HG03066 (cell line): ENCODE measurements at regions not wholly inside any gene's neighbourhood (a gene's known extent, or its start where the extent isn't known, plus 50 kb on each side); places are given as distances from the start of the nearest gene placed in this dataset.
"Not testable (repeated sequence)": the region's sequence is repeated elsewhere in the genome, so short reads cannot be mapped to it uniquely, and the experiment has no call there.

Source experiments
- ATAC-seq: cut with Tn5 transposase; IDR thresholded peaks from one replicate; pipeline ENCODE4 v1.9.1; 2021; ENCODE audit warnings: low read depth; ENCODE audit not compliant: unreplicated experiment

DNA sequence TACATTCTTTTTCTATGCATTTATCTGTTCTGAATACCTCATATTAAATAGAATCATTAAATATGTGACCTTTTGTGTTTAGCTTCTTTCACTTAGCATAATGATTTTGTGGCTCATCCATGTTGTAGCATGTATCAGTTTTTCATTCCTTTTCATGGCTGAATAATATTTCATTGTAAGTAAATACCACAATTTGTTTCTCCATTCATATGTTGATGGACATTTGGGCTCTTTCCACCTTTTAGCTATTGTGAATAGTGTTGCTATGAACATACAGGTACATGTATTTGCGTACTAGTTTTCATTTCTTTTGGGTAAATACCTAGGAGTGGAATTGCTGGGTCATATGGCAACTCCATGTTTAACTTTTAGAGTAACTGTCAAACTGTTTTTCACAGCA is 85.1 kb downstream of the GNL3L start:
- ATAC-seq, result no peak

DNA sequence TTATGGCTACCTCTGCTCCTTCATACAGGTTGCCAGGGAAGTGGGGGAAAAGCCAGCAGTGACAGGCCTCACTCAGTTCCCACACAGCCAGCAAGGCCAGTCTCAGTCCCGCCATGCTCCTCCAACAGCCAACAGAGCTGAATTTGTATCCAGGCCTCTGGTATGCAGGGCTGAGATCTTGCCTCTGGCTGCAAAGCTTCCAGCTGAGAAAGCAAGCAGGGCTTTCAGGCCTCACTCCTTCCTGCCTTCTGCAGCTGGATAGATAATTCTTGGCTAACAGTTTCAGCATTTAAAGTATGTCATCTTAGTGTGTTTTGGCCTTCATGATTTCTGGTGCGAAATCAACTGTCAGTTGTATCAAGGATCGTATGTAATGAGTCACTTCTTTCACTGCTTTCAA is 103.6 kb downstream of the GNL3L start:
- no peak for ATAC-seq

DNA sequence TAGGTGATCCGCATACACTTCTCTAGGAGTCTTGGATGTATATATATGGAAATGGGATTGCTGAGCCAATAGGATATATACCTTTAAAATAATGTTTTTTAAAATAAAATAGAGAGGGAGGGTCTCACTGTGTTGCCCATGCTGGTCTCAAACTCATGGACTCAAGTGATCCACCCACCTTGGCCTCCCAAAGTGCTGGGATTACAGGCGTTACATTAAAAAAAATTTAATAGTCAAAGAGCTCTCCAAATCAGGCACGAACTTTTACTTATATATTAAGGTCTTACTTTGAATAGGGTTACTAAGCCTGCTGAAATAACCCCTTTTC is 109.0 kb downstream of the GNL3L start:
- ATAC-seq, result no peak

DNA sequence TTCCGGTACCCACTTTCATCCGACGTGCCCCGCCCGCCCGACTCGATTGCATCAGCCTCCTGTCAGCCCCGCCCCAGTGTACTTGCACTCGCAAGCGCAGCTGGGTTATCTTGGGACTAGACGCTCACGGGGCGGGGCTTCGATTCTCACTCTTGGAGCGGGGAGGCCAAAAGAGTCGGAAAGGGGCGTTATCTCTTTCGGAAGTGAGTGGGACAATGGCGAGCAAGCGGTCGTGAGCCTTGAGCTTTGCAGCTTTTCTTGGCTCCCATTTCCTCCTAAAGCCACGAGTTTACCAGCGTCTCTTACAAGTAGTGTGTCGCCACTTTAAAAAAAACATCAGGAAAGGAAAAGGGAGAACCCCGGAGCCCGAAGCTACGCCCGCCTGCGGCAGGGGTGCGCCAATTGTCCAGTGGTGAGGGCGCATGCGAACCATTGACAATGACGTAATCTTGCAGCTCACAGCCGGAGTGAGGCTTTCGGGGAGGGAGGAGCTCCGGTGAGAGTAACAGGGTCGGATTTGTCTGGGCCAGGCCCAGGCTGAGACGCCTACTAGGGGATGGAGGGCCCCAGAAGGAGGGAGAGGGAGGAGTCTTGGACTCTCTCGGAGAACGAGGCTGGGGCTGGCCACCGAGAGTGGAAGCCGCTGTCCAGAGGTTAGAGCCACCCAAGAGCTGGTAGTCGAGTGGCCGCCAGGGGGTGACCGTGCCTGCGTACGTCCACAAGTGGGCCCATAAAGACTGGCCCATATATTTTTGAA is 109.5 kb downstream of the GNL3L start:
- peak; percentile 87 for ATAC-seq

DNA sequence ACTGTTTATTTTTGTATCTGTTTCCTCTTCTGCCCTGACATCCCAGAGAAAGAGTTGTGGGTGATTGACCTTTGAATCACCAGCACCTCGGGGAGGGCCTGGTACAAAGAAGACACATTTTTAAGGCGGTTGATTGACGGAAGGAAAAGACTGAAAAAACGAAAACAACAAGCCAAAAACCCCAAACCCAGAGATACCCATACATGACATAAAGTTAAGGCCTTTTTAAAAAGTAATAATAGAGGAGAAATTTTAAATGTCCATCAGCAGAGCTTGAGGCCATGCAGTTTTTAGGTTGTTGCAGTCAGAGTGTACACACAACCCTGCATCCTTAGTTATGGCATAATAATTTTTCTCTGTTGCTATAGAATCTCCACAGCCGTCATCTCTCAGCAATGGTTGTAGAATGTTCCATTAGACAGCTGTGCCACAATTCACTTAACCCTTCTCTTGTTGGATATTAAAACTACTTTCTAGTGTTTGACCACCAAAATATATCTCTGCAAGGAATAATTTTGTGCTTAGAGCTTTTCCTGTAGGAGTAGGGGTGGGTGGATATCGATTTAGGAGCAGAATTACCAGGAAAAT is 110.2 kb downstream of the GNL3L start:
- no peak for ATAC-seq

DNA sequence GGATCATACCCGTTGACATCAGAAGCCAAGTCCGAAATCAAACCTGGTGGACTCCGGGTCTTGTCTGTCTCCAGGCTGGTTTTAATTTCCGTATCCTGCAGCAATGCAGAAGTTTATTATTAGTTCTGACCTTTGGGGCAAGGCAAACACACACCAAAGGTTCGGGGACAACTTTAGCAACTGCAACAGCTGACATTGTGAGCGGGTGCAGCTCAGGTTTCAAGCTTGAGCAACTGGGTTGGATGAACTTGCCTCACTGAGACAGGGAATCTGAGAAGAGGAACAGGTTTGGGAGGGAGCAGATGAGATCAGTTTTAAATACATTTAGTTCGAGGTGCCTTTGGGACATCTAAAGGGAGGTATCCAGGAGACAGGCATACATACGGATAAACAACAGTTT is 110.7 kb downstream of the GNL3L start:
- no peak for ATAC-seq

DNA sequence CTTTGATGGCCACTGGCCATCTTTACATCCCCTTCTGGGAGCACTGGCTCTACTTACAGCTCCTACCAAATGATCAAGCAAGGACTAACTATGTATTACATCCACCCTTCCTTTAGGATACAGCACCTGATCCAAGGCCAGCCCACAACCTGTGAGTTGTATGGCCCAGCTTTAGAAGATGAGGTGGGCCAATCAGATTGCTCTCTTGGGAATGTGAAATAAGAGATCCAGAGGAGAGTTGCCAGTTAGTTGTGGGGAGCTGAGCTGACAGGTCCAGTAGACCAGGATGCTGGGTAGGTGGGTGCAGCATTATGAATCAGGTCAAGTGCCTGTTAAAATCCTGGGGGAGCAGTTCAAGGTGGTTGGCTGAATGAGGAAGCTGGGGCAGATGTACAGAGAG is 111.5 kb downstream of the GNL3L start:
- ATAC-seq, result no peak

DNA sequence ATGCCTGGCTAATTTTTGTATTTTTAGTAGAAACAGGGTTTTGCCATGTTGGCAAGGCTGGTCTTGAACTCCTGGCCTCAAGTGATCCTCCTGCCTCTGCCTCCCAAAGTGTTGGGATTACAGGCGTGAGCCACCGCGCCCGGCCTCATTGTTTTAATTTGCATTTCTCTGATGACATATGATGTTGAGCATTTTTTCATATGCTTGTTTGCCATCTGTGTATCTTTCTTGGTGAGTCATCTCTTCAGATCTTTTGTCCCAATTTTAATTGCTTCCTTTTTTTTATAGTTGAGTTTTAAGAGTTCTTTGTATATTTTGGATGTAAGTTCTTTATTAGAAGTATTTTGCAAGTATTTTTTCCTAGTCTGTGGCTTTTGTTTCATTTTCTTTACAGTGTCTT is 117.6 kb downstream of the GNL3L start:
- not testable (repeated sequence) for ATAC-seq

DNA sequence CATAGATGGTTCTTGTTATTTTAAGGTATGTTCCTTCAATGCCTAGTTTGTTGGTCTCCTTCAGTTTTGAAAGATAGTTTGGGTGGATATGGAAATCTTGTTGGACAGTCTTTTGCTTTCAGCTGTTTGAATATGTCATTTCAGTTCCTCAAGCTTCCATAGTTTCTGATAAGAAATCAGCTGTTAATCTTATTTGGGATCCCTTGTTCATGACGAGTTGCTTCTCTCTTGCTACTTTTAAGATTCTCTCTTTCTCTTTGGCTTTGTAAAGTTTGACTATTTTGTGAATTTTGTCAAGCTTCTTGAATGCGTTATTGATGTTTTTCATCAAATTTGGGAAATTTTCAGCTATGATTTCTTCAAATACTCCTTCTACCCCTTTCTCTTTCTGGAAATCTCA is 129.5 kb downstream of the GNL3L start:
- no peak for ATAC-seq

DNA sequence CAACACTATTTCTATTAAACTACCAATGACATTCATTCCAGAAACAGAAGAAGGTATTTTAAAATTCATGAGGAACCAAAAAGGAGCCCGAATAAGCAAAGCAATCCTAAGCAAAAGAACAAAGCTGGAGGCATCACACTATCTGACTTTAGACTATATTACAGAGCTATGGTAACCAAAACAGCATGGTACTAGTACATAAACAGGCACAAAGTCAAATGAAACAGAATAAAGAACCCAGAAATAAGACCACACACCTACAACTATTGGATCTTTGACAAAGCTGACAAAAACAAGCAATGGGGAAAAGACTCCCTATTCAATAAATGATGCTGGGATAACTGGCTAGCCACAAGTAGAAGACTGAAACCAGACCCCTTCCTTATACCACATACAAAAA is 122.3 kb downstream of the ITIH6 start:
- no peak for ATAC-seq

DNA sequence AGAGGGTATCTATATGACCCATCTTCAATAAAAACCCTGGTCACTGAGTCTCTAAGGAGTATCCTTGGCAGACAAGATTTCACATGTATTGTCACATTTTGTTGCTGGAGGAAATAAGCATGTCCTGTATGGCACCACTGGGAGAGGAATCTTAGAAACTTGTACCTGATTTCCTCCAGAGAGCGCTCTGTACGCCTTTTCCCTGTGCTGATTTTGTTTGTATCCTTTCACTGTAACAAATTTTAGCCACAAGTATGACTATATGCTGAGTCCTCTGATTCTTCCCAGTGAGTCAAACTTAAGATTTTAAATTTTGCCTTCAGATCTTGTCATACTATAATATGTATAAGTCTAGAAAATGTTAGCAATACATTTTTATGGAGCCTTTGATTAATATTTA is 102.8 kb downstream of the ITIH6 start:
- ATAC-seq, result no peak

DNA sequence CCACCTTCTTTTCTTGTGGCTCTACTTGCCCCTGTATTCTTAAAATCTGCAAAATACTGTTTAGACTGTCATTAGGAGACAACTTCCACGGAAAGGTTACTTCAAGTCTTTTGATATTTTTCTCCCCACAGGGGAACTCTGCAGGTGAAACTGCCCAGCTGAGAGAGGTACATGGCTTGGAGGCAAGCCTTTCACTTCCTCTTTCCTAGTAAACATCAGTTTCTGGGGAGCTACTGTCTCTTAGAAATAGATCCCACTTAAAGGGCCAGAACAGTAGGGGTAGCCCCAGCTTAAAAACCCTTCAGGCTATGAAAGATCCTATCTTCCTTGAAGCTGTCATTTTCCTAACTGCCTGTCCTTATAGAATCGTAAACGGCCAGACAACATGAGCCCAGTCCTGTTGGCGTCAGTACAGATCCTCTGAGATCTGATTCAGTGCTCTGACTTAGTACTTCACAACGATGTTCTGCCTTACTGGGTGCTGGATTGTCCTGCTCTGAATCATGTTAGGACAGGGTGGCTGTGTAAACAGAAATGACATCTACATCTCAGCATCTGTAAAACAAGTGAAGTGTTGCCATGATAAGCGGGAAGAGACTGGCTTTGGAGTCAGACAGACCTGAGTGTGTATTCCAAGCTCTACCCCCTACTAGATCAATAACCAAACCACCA is 102.1 kb downstream of the ITIH6 start:
- peak; percentile 94 for ATAC-seq
